Spleen (tissue), 11 donors: ENCODE measurements at regions not wholly inside any gene's neighbourhood (a gene's known extent, or its start where the extent isn't known, plus 50 kb on each side); places are given as distances from the start of the nearest gene placed in this dataset.
"Not testable (repeated sequence)": the region's sequence is repeated elsewhere in the genome, so short reads cannot be mapped to it uniquely, and the experiment has no call there.

ENCODE experiments used
- DNase-seq: peaks from one replicate; pipeline ENCODE4 v3.0.0-alpha.2; 2020
- H3K27ac ChIP-seq, 8 donors: fragments of 200-600 bp; sonication (generic) in 7 of 8; 1 replicate in 4 of 8; 2 replicates in 4 of 8; pipeline versions ENCODE4 v1.5.0 to v1.8.0; 2016 to 2021; ENCODE audit warnings: inconsistent platforms in 4 of 8, mild to moderate bottlenecking in 4 of 8, moderate library complexity in 1 of 8
- H3K27me3 ChIP-seq, 7 donors: fragments of 200-600 bp; sonication (generic) in 6 of 7; replicated peaks in 1 of 7; 1 replicate in 4 of 7; 2 replicates in 3 of 7; pipeline versions ENCODE4 v1.5.0 to v1.8.0; 2016 to 2021; ENCODE audit warnings: inconsistent platforms in 3 of 7, mild to moderate bottlenecking in 1 of 7
- H3K36me3 ChIP-seq, 6 donors: fragments of 200-600 bp; sonication (generic) in 5 of 6; 1 replicate in 4 of 6; 2 replicates in 2 of 6; pipeline versions ENCODE4 v1.5.0 to v1.8.0; 2016 to 2021; ENCODE audit warnings: inconsistent platforms in 2 of 6
- H3K4me1 ChIP-seq, 6 donors: fragments of 200-600 bp; sonication (generic) in 5 of 6; 1 replicate in 3 of 6; 2 replicates in 3 of 6; pipeline versions ENCODE4 v1.5.0 to v1.8.0; 2016 to 2021; ENCODE audit warnings: inconsistent platforms in 3 of 6
- H3K4me3 ChIP-seq, 8 donors: fragments of 200-600 bp; sonication (generic) in 7 of 8; 1 replicate in 4 of 8; 2 replicates in 4 of 8; pipeline versions ENCODE4 v1.5.0 to v1.8.0; 2016 to 2021; ENCODE audit warnings: inconsistent platforms in 4 of 8, mild to moderate bottlenecking in 4 of 8, moderate library complexity in 2 of 8
- H3K9me3 ChIP-seq, 8 donors: fragments of 200-600 bp; sonication (generic) in 7 of 8; 1 replicate in 4 of 8; 2 replicates in 4 of 8; pipeline versions ENCODE4 v1.5.0 to v1.8.0; 2016 to 2021; ENCODE audit warnings: inconsistent platforms in 4 of 8
- CTCF ChIP-seq, 11 experiments: fragments of 200-600 bp in 7 of 11; fragments of 450-650 bp in 4 of 11; sonication (generic) in 4 of 11; IDR thresholded peaks in 8 of 11; conservative IDR thresholded peaks in 3 of 11; 1 replicate in 7 of 11; 2 replicates in 4 of 11; pipeline versions ENCODE4 v1.4.0 to v1.8.0; 2016 to 2021; ENCODE audit warnings: antibody characterized with exemption in 11 of 11, inconsistent platforms in 4 of 11, mild to moderate bottlenecking in 1 of 11
- POLR2A ChIP-seq, 3 donors: fragments of 450-650 bp; IDR thresholded peaks; one replicate each; pipeline ENCODE4 v1.5.1; 2017; ENCODE audit warnings: antibody characterized with exemption in 3 of 3, mild to moderate bottlenecking in 1 of 3
- POLR2AphosphoS5 ChIP-seq, 3 donors: sonication (generic); formaldehyde crosslinking; IDR thresholded peaks; one replicate each; pipeline ENCODE4 v1.5.1; 2017; ENCODE audit warnings: antibody characterized with exemption in 3 of 3
- WGBS, 5 donors: extraction: QIAGEN DNeasy Blood & Tissue Kit in 3 of 5; methylation state at CpG; one replicate each; pipeline versions ENCODE4 v1.1.5 to v1.1.7; 2013 to 2018; 5-methylcytosine and 5-hydroxymethylcytosine counted together
- intact Hi-C: fragments of 100-400 bp; cut with DNase I; formaldehyde crosslinking; loops from one replicate; pipeline ENCODE4 v1.15.0; 2023; ENCODE audit warnings: low total_unique reads
- donor health status: healthy with polysubstance abuse.
- donor health status: DM: no; HTN: no; CAD: no; lungs with moderate emphysema.
- donor health status: DM: no; HTN: no; CAD: no.
- donor health status: Bipolar disorder and iron deficiency.
- donor health status: healthy.
- donor health status: DM: no; HTN: no; CAD: no.
- donor health status: DM: yes; HTN: yes; CAD: no.

- Histone ChIP-seq H3K27me3 (no peaks in the 10 kb centered on the region), H3K36me3 (no peaks in the 10 kb centered on the region), H3K27ac (no peak overlapping the region), H3K4me3 (no peak overlapping the region), H3K4me1 (no peaks in the 10 kb centered on the region), H3K9me3 (peaks cover 0 to 17% (median 0%) of the 10 kb centered on the region in 8 donors)
- TF ChIP-seq POLR2AphosphoS5 (IDR thresholded peaks at IDR 0.05) (no peak), POLR2A (IDR thresholded peaks at IDR 0.05) (no peak)
- intact Hi-C loops = no loop called here
- 77 to 95% (median 88%) methylated on average over 4 of the region's 4 CpGs for WGBS, 5 donors
- no peak for DNase-seq
Measured at GRCh38 chr9:25773805-25774204, 95.6 kb upstream of the TUSC1 start.

GRCh38 chr9:25755951-25756350 is 77.7 kb upstream of the TUSC1 start:
- TF ChIP-seq POLR2AphosphoS5 (IDR thresholded peaks at IDR 0.05) (no peak), POLR2A (IDR thresholded peaks at IDR 0.05) (no peak), CTCF (IDR thresholded peaks at IDR 0.05 in 8 of 11, conservative IDR thresholded peaks at IDR 0.05 in 3 of 11) (no peak)
- Histone ChIP-seq H3K27ac (no peak overlapping the region), H3K36me3 (no peaks in the 10 kb centered on the region), H3K4me3 (no peak overlapping the region), H3K9me3 (peaks cover 0 to 7% (median 0%) of the 10 kb centered on the region in 8 donors), H3K4me1 (no peaks in the 10 kb centered on the region), H3K27me3 (no peaks in the 10 kb centered on the region)
- WGBS, 5 donors = 89 to 98% (median 94%) methylated on average over 1 of the region's 1 CpG
- no peak for DNase-seq
- intact Hi-C loops = no loop called here

GRCh38 chr9:25752398-25752797 is 74.2 kb upstream of the TUSC1 start:
- 86 to 91% (median 87%) methylated on average over 5 of the region's 5 CpGs for WGBS, 5 donors
- Histone ChIP-seq H3K4me3 (no peak overlapping the region), H3K36me3 (no peaks in the 10 kb centered on the region), H3K27ac (no peak overlapping the region), H3K4me1 (no peaks in the 10 kb centered on the region), H3K27me3 (no peaks in the 10 kb centered on the region), H3K9me3 (peaks cover 0 to 3% (median 0%) of the 10 kb centered on the region in 8 donors)
- intact Hi-C loops = no loop called here
- no peak for TF ChIP-seq POLR2AphosphoS5 (IDR thresholded peaks at IDR 0.05)
- TF ChIP-seq POLR2A (IDR thresholded peaks at IDR 0.05) = no peak
- DNase-seq = no peak

GRCh38 chr9:25742256-25742655 is 64.0 kb upstream of the TUSC1 start:
- Histone ChIP-seq H3K4me1 (no peaks in the 10 kb centered on the region), H3K27ac (no peak overlapping the region), H3K27me3 (no peaks in the 10 kb centered on the region), H3K4me3 (no peak overlapping the region), H3K36me3 (no peaks in the 10 kb centered on the region), H3K9me3 (peaks cover 0 to 10% (median 0%) of the 10 kb centered on the region in 8 donors)
- TF ChIP-seq POLR2AphosphoS5 (IDR thresholded peaks at IDR 0.05) = no peak
- TF ChIP-seq CTCF (IDR thresholded peaks at IDR 0.05 in 8 of 11, conservative IDR thresholded peaks at IDR 0.05 in 3 of 11) = no peak
- no peak for TF ChIP-seq POLR2A (IDR thresholded peaks at IDR 0.05)
- intact Hi-C loops = no loop called here
- 76 to 87% (median 78%) methylated on average over 3 of the region's 3 CpGs for WGBS, 5 donors
- DNase-seq = no peak

- H3K36me3 ChIP-seq = no peaks in the 10 kb centered on the region
- no peak overlapping the region for H3K27ac ChIP-seq
- intact Hi-C loops = no loop called here
- no peaks in the 10 kb centered on the region for H3K27me3 ChIP-seq
- H3K4me1 ChIP-seq = no peaks in the 10 kb centered on the region
- peaks cover 0 to 17% (median 0%) of the 10 kb centered on the region in 8 donors for H3K9me3 ChIP-seq
- no peak for DNase-seq
- H3K4me3 ChIP-seq = no peak overlapping the region
- TF ChIP-seq POLR2AphosphoS5 (IDR thresholded peaks at IDR 0.05) (no peak), CTCF (IDR thresholded peaks at IDR 0.05 in 8 of 11, conservative IDR thresholded peaks at IDR 0.05 in 3 of 11) (no peak), POLR2A (IDR thresholded peaks at IDR 0.05) (no peak)
- WGBS, 5 donors = 85 to 92% (median 89%) methylated on average over 7 of the region's 7 CpGs
Measured at GRCh38 chr9:25733336-25733982, 55.2 kb upstream of the TUSC1 start.

- H3K27ac ChIP-seq, DNase-seq, H3K4me3 ChIP-seq, H3K4me1 ChIP-seq, H3K27me3 ChIP-seq, H3K36me3 ChIP-seq, intact Hi-C loops: not testable (repeated sequence)
- WGBS, 5 donors = 87 to 96% (median 92%) methylated on average over 16 to 19 of the region's 19 CpGs
- peaks cover 0 to 17% (median 0%) of the 10 kb centered on the region in 8 donors for H3K9me3 ChIP-seq
Measured at GRCh38 chr9:25731895-25732794, 53.9 kb upstream of the TUSC1 start.
